NCI-H2171 (cell line): ENCODE measurements at regions not wholly inside any gene's neighbourhood (a gene's known extent, or its start where the extent isn't known, plus 50 kb on each side); places are given as distances from the start of the nearest gene placed in this dataset.
A peak's percentile ranks its signal among the peaks of the same experiment; 100 is the strongest.

ENCODE experiments used
- DNase-seq: peaks from one replicate; lab custom pipeline; 2025; lab: John Stamatoyannopoulos, UW

DNA sequence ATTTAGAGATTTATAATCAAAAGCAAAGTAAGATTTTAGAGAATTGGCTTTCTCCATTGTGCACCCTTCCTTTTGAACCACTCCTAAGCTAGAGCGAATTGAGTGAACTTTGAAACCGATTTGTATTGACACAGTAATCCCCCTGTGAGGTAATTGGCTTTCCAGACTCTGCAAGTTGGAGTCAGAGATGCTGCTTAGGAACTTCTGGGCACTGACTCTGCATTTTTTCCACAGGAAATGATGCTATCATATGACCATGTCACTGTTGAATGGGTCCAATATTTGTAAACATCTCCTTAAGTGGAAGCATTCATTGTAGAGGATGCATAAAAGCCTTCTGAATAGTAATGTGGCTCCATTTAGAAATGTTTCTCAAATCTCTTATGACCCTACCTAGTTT is 394.4 kb upstream of the ZNF608 start:
- no peak for DNase-seq

- no peak for DNase-seq
Observed at GRCh38 chr5:125142458-125142857, 396.0 kb upstream of the ZNF608 start.

DNA sequence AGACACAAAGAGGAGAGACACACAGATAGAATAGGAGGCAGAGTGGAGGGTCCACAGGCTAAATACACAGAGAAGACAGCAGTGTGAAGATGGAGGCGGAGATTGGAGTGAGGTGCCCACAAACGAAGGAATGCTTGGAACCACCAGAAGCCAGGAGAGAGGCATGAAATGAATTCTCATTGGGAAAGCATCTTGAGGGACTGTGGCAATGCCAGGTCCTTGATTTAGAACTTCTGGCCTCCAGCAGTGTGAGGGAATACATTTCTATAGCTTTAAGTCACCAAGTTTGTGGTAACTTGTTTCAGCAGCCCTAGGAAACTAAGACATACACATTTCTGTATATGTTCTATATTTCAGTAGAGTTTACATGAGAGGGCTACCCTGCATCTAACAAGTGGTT is 396.6 kb upstream of the ZNF608 start:
- no peak for DNase-seq

DNA sequence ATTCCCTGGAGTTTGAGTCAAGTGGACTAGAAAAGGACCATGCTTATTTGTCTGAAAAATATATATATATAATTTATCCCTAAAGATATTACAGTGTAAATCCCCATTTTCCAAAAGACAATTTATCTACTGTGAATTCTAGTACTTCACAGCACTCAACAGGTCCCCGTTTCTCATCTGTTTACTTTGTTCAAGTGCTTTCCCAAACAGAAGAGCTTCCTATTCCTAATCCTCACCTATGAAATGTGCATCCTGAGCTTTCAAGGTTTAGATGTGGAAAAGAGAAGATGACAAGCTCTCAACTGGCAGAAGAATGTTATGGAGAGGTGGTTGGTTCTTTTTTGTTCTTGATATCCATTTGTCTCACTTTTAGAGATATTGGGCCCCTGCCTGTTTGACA is 401.6 kb upstream of the ZNF608 start:
- DNase-seq = no peak

DNA sequence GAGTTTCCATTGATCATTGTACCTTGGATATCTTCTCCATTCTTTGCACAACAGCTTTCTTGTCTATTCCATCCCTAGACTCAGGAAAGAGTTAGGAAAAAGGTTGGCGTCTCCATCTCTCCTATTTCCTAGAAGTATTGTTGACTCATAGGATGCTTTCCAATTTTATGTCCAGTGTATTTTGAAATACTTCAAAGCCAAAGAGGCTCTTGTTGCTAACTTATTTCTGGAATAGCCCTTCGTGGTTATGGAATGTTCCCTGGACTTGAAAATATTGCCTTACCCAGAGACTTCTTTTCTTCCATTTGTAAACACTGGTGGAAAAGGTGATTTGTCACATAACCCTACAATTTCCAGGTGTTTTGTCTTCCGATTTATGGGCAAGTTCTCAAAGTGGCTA is 402.3 kb upstream of the ZNF608 start:
- no peak for DNase-seq

GRCh38 chr5:125149110-125149509 is 402.7 kb upstream of the ZNF608 start:
- no peak for DNase-seq

- DNase-seq = no peak
Observed at GRCh38 chr5:125149527-125149926, 403.1 kb upstream of the ZNF608 start.

GRCh38 chr5:125150041-125150669 is 403.7 kb upstream of the ZNF608 start:
- DNase-seq = no peak

GRCh38 chr5:125151150-125151900 is 404.9 kb upstream of the ZNF608 start:
- DNase-seq = no peak

- no peak for DNase-seq
Observed at GRCh38 chr5:125152044-125152443, 405.6 kb upstream of the ZNF608 start.

DNA sequence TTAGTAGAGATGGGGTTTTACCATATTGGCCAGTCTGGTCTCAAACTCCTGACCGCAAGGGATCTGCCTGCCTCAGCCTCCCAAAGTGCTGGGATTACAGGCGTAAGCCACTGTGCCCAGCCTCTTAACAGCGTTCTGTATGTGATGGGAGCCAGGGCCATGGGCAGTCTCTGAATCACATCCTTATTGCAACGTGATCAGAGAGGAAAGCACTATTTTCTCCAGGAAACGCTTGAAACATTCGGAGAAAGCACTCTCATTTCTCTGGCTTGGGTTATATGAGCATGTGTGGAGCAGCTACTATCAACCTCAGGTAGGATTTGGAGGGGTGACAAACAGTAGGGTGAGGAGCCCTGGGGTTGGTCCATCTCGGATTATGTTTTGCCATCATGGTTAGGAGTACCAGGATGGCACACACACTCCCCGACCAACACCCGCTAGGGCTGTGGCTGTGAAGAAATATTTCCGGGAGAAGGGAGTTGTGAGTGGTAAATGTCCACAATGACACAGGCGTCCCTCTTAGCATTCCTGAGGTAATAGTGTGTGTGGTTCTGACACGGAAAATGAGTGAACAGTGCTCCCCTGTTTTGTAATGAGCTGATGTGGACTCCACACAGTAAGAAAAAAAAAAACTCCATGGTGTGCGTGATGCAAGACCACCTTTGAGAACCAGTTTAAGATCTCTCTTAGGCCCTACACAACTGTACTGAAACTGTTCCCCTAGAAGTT is 406.2 kb upstream of the ZNF608 start:
- no peak for DNase-seq

- DNase-seq = no peak
Observed at GRCh38 chr5:125153231-125153630, 406.8 kb upstream of the ZNF608 start.

- no peak for DNase-seq
Observed at GRCh38 chr5:125154301-125155110, 408.1 kb upstream of the ZNF608 start.

DNA sequence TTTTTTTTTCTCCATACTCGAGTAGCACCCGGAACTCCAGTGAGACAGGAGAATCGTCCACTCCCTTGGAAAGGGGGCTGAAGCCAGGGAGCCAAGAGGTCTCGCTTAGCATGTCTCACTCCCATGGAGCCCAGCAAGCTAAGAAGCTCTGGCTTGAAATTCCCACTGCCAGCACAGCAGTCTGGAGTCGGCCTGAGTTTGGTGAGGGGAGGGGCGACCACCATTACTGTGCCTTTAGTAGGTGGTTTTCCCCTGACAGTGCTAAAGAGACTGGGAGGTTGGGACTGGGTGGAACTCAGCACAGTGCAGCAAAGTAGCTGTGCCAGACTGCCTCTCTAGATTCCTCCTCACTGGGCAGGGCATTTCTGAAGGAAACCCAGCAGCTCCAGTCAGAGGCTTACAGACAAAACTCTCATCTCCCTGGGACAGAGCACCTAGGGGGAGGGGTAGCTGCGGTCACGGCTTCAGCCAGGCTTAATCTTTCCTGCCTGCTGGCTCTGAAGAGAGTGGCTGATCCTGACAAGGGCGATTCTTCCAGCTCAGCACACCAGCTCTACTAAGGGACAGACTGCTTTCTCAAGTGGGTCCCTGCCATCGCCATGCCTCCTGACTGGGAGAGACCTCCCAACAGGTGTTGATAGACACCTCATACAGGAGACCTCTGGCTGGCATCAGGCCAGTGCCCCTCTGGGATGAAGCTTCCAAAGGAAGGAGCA is 414.5 kb upstream of the ZNF608 start:
- no peak for DNase-seq

DNA sequence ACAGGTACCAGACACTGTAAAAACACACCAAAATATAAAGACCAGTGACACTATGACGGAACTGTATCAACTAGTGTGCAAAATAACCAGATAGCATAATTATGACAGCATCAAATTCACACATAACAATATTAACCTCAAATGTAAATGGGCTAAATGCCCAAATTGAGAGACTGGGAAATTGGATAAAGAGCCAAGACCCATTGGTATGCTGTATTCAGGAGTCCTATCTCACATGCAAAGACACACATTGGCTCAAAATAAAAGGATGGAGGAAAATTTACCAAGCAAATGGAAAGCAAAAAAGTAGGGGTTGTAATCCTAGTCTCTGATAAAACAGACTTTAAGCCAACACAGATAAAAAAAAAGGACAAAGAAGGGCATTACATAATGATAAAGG is 416.3 kb upstream of the ZNF608 start:
- DNase-seq = no peak

DNA sequence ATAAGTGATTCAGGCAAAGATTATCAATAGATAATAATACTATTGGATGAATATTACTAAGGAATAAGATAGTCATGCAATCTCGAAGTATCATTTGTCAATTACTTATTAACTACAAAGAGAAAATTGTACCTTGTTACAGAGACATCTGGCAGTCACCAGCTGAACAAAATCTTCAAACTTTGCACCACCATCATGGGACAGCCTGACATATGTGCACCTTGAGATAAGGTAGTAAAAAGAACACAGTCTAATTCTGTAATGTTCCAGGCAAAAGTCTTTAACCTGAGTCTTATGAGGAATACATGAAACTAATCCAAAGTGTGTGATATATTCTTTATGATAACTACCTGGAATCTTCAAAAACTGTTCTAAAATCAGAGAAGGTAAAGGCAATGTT is 423.0 kb upstream of the ZNF608 start:
- no peak for DNase-seq

DNA sequence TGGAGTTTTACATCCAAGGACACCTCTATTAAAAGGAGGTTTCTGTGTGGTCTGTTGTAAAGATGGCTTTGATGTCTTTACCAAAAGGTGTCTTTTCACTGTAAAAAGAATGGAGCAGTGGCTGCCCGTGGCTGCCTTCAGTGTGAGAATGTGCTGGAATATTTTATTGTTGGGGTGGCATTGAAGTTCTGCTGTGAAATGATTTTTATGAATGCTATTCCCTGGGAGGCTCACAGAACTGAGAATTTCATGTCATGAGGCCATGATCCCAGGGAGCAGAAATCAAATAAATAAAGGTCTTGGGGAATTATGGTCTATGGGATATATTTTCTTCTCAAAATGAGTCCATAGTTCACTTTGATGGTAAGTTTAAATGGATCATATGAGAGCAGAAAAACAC is 425.2 kb upstream of the ZNF608 start:
- no peak for DNase-seq

DNA sequence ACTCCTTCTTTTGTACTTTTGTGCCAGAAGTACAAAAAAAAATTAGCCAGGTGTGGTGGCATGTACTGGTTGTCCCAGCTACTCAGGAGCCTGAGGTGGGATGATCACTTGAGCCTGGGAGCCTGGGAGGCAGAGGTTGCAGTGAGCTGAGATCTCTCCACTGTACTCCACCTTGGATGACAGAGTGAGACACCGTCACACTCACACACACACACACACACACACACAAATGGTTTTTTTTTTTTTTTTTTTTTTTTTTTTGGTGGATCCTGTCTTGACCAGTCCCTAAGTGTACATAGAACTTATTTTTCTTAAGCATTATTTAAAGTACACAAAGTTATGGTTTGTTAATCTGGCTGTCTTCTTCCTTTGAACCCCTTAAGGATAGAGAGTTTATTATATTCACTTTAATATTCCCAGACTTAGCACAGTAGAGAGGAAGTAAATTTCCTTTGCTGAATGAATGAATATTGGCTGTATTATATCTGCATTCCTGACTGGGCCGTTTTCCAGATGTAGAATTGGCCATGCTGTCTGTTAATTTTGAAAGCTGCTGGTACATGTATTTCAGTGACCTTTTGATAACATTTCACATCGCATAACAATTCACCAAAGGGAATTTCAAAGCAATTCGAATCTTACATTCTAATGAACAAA is 429.0 kb upstream of the ZNF608 start:
- DNase-seq = no peak

DNA sequence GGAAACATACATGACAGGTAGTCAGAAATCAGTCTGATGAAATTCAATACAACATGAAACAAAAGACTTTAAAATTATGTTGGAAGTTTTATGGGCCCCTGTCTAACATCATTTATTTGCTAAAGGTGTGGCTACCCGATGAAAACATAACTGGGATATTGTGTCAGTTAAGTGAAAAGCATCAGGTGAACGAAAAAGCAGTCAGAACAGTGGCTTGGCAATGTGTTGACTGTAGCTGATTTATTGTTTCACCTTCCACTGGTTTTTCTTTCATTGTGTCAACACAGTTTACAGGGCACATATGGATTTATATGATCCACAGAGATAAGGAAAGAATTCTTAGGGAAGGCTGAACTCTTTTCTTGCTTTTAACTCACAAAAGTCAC is 429.6 kb upstream of the ZNF608 start:
- no peak for DNase-seq

GRCh38 chr5:125177340-125177739 is 430.9 kb upstream of the ZNF608 start:
- DNase-seq = no peak

DNA sequence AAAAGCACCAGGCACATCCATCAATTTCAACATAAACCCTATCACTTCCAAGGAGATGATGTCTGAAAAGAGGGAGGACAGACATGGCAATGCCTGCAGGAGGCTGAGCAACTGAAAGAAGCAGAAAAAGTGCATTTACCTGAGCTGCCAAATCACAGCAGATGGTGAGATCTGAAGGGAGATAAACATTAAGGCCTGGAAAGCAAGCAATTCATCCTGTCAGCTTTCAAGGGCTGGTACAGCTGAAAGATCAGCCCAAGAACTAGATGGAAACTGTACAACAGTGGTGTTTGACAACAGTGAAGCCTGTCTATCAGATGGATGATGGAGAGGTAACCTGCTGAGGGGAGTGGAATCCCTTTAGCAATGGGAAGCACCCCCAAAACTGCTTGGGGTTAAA is 433.2 kb upstream of the ZNF608 start:
- DNase-seq = peak; percentile 64
